Left lung (tissue), 4 donors: ENCODE measurements at regions not wholly inside any gene's neighbourhood (a gene's known extent, or its start where the extent isn't known, plus 50 kb on each side); places are given as distances from the start of the nearest gene placed in this dataset.
"Not testable (repeated sequence)": the region's sequence is repeated elsewhere in the genome, so short reads cannot be mapped to it uniquely, and the experiment has no call there.

Source experiments
- ATAC-seq: fragments of 200-7000 bp; cut with Tn5 transposase; one replicate; pipeline ENCODE4 v1.9.1; 2020; ENCODE audit warnings: moderate library complexity
- DNase-seq, 4 donors: peaks; one replicate each; pipeline ENCODE4 v3.0.0-alpha.2; 2013 to 2020
- H3K27ac ChIP-seq, 2 donors: fragments of 200-600 bp; sonication (generic) in 1 of 2; one replicate each; pipeline versions ENCODE4 v1.5.0 to v1.8.0; 2020 to 2021
- H3K27me3 ChIP-seq, 2 donors: fragments of 200-600 bp; sonication (generic) in 1 of 2; one replicate each; pipeline versions ENCODE4 v1.5.0 to v1.8.0; 2020 to 2021
- H3K36me3 ChIP-seq, 2 donors: fragments of 200-600 bp; sonication (generic) in 1 of 2; one replicate each; pipeline versions ENCODE4 v1.5.0 to v1.8.0; 2020 to 2021
- H3K4me1 ChIP-seq, 2 donors: fragments of 200-600 bp; one replicate each; pipeline ENCODE4 v1.8.0; 2021
- H3K4me3 ChIP-seq, 2 donors: fragments of 200-600 bp; sonication (generic) in 1 of 2; one replicate each; pipeline versions ENCODE4 v1.5.0 to v1.8.0; 2020 to 2021; ENCODE audit warnings: mild to moderate bottlenecking in 1 of 2
- H3K9me3 ChIP-seq, 2 donors: fragments of 200-600 bp; sonication (generic) in 1 of 2; one replicate each; pipeline versions ENCODE4 v1.5.0 to v1.8.0; 2020 to 2021
- CTCF ChIP-seq, 2 donors: fragments of 200-600 bp; sonication (generic) in 1 of 2; IDR thresholded peaks; one replicate each; pipeline versions ENCODE4 v1.5.0 to v1.8.0; 2021; ENCODE audit warnings: antibody characterized with exemption in 2 of 2
- intact Hi-C, 2 donors: fragments of 100-400 bp; cut with DNase I; formaldehyde crosslinking; loops; one replicate each; pipeline versions ENCODE4 v1.11.2 to v1.14.2; 2022
- donor health status: DM: no; HTN: yes; CAD: no.
- donor health status: DM: no; HTN: no; CAD: no.

- no peak for TF ChIP-seq CTCF (IDR thresholded peaks at IDR 0.05)
- no peak for ATAC-seq
- intact Hi-C loops, result no loop called here
- DNase-seq, result no peak
- H3K4me1 ChIP-seq, result peaks cover 0 to 6% of the 10 kb centered on the region in 2 donors
- H3K36me3 ChIP-seq, result no peaks in the 10 kb centered on the region
- H3K9me3 ChIP-seq, result no peaks in the 10 kb centered on the region
- no peak overlapping the region for H3K4me3 ChIP-seq
- H3K27me3 ChIP-seq, result no peaks in the 10 kb centered on the region
- no peak overlapping the region for H3K27ac ChIP-seq
Measured at GRCh38 chr1:861714-862113, 62.0 kb upstream of the SAMD11 start.

GRCh38 chr1:862601-863000 lies 61.1 kb upstream of the SAMD11 start:
- intact Hi-C loops, ATAC-seq, H3K27me3 ChIP-seq, H3K4me1 ChIP-seq, H3K36me3 ChIP-seq, H3K9me3 ChIP-seq, DNase-seq, H3K4me3 ChIP-seq, H3K27ac ChIP-seq: not testable (repeated sequence)

- H3K4me1 ChIP-seq, result peaks cover 0 to 13% of the 10 kb centered on the region in 2 donors
- DNase-seq, H3K4me3 ChIP-seq, H3K36me3 ChIP-seq, intact Hi-C loops, H3K9me3 ChIP-seq, ATAC-seq, H3K27ac ChIP-seq: not testable (repeated sequence)
- peaks cover 0 to 19% of the 10 kb centered on the region in 2 donors for H3K27me3 ChIP-seq
Measured at GRCh38 chr1:865633-866032, 58.1 kb upstream of the SAMD11 start.

GRCh38 chr1:866095-866494 lies 57.6 kb upstream of the SAMD11 start:
- Histone ChIP-seq H3K4me1 (peaks cover 0 to 13% of the 10 kb centered on the region in 2 donors), H3K36me3 (no peaks in the 10 kb centered on the region), H3K4me3 (no peak overlapping the region), H3K27me3 (peaks cover 0 to 19% of the 10 kb centered on the region in 2 donors), H3K27ac (no peak overlapping the region), H3K9me3 (no peaks in the 10 kb centered on the region)
- intact Hi-C loops, result no loop called here
- DNase-seq, result no peak
- no peak for ATAC-seq
- TF ChIP-seq CTCF (IDR thresholded peaks at IDR 0.05), result no peak

GRCh38 chr1:866631-867299 lies 57.0 kb upstream of the SAMD11 start:
- intact Hi-C loops, DNase-seq, H3K36me3 ChIP-seq, H3K4me3 ChIP-seq, ATAC-seq, H3K27ac ChIP-seq, H3K9me3 ChIP-seq: not testable (repeated sequence)
- peaks cover 0 to 19% of the 10 kb centered on the region in 2 donors for H3K27me3 ChIP-seq
- peaks cover 0 to 13% of the 10 kb centered on the region in 2 donors for H3K4me1 ChIP-seq

- intact Hi-C loops, H3K4me3 ChIP-seq, H3K9me3 ChIP-seq, H3K27ac ChIP-seq, DNase-seq, H3K36me3 ChIP-seq, ATAC-seq: not testable (repeated sequence)
- Histone ChIP-seq H3K27me3 (peaks cover 0 to 19% of the 10 kb centered on the region in 2 donors), H3K4me1 (peaks cover 0 to 13% of the 10 kb centered on the region in 2 donors)
Measured at GRCh38 chr1:867550-867949, 56.2 kb upstream of the SAMD11 start.

- Histone ChIP-seq H3K9me3 (no peaks in the 10 kb centered on the region), H3K27me3 (peaks cover 0 to 19% of the 10 kb centered on the region in 2 donors), H3K27ac (no peak overlapping the region), H3K4me1 (peaks cover 0 to 13% of the 10 kb centered on the region in 2 donors), H3K36me3 (no peaks in the 10 kb centered on the region), H3K4me3 (peak overlapping the region in 1 of 2 donors; percentile 19)
- intact Hi-C loops, result no loop called here
- DNase-seq (peak; percentile 27 to 98 (median 62)), ATAC-seq (peak; percentile 94)
- peak; percentile 81 to 92 for TF ChIP-seq CTCF (IDR thresholded peaks at IDR 0.05)
Measured at GRCh38 chr1:869499-870244, 54.1 kb upstream of the SAMD11 start.
